Erythroblast (primary cell): ENCODE measurements at regions not wholly inside any gene's neighbourhood (a gene's known extent, or its start where the extent isn't known, plus 50 kb on each side); places are given as distances from the start of the nearest gene placed in this dataset.

Source experiments
- GATA1 ChIP-seq: IDR thresholded peaks from 2 replicates; pipeline ENCODE4 v1.6.1; 2011; ENCODE audit warnings: low read depth, mild to moderate bottlenecking, control low read depth, low read length, moderate library complexity
- POLR2A ChIP-seq: IDR thresholded peaks from 2 replicates; pipeline ENCODE4 v1.6.1; 2011; ENCODE audit warnings: mild to moderate bottlenecking, low read length

GRCh38 chr17:36777118-36777517 is 160.2 kb upstream of the LHX1 start:
- TF ChIP-seq POLR2A = no peak
- no peak for TF ChIP-seq GATA1
